SK-N-SH (cell line): ENCODE measurements at regions not wholly inside any gene's neighbourhood (a gene's known extent, or its start where the extent isn't known, plus 50 kb on each side); places are given as distances from the start of the nearest gene placed in this dataset.

Experiments
- CTCF ChIP-seq: fragments of 200-600 bp; sonication (generic); IDR thresholded peaks from 2 replicates; pipeline ENCODE4 v1.6.1; 2017; ENCODE audit warnings: antibody characterized with exemption, mild to moderate bottlenecking, moderate library complexity
- FOXJ3 ChIP-seq: sonication (generic); formaldehyde crosslinking; IDR thresholded peaks from 2 replicates; pipeline ENCODE4 v1.5.1; 2020; ENCODE audit warnings: mild to moderate bottlenecking, missing genetic modification reagents
- GABPA ChIP-seq: IDR thresholded peaks from 2 replicates; pipeline ENCODE4 v1.4.0; 2012; ENCODE audit warnings: low read depth, mild to moderate bottlenecking
- MXI1 ChIP-seq: IDR thresholded peaks from 2 replicates; pipeline ENCODE4 v1.6.1; 2012; ENCODE audit warnings: mild to moderate bottlenecking, low read depth, low read length, improper control_type of control experiment
- NRF1 ChIP-seq: IDR thresholded peaks from 2 replicates; pipeline ENCODE4 v1.6.1; 2012; ENCODE audit warnings: low read depth, mild to moderate bottlenecking, low read length
- POLR2AphosphoS5 ChIP-seq: IDR thresholded peaks from 2 replicates; pipeline ENCODE4 v1.6.1; 2012; ENCODE audit warnings: low read depth, low read length
- RAD21 ChIP-seq: IDR thresholded peaks from 2 replicates; pipeline ENCODE4 v1.6.1; 2012; ENCODE audit warnings: mild to moderate bottlenecking, low read length
- RCOR1 ChIP-seq: fragments of 150-350 bp; IDR thresholded peaks from 2 replicates; pipeline ENCODE4 v1.6.1; 2017; ENCODE audit warnings: antibody characterized with exemption, low read length
- SMC3 ChIP-seq: IDR thresholded peaks from 2 replicates; pipeline ENCODE4 v1.6.1; 2012; ENCODE audit warnings: low read depth, low read length, improper control_type of control experiment

- no peak for TF ChIP-seq CTCF
- TF ChIP-seq SMC3 = no peak
- TF ChIP-seq POLR2AphosphoS5 = no peak
- TF ChIP-seq MXI1 = no peak
- TF ChIP-seq RAD21 = no peak
- no peak for TF ChIP-seq NRF1
- TF ChIP-seq GABPA = no peak
- no peak for TF ChIP-seq FOXJ3 (CRISPR knock-in tag)
- no peak for TF ChIP-seq RCOR1
Observed at GRCh38 chr14:34228650-34228976, 233.4 kb downstream of the SPTSSA start.
